Body of pancreas (tissue), 4 donors: ENCODE measurements at regions not wholly inside any gene's neighbourhood (a gene's known extent, or its start where the extent isn't known, plus 50 kb on each side); places are given as distances from the start of the nearest gene placed in this dataset.

Experiments
- CTCF ChIP-seq, 7 experiments: fragments of 450-650 bp in 4 of 7; fragments of 200-600 bp in 3 of 7; sonication (generic) in 3 of 7; IDR thresholded peaks; one replicate each; pipeline ENCODE4 v1.5.1; 2016 to 2019; ENCODE audit warnings: antibody characterized with exemption in 7 of 7
- POLR2A ChIP-seq, 3 donors: fragments of 450-650 bp; IDR thresholded peaks; one replicate each; pipeline ENCODE4 v1.6.1; 2016; ENCODE audit warnings: antibody characterized with exemption in 3 of 3, mild to moderate bottlenecking in 2 of 3

- TF ChIP-seq CTCF (IDR thresholded peaks at IDR 0.05) (no peak), POLR2A (IDR thresholded peaks at IDR 0.05) (no peak)
Observed at GRCh38 chr2:5877360-5877759, 185.2 kb downstream of the SOX11 start.
